H9 (cell line): ENCODE measurements at regions not wholly inside any gene's neighbourhood (a gene's known extent, or its start where the extent isn't known, plus 50 kb on each side); places are given as distances from the start of the nearest gene placed in this dataset.

Experiments used
- DNase-seq: peaks from one replicate; pipeline ENCODE4 v3.0.0-alpha.2; 2017
- H2AFZ ChIP-seq: one replicate; pipeline ENCODE4 v1.6.1; 2013; ENCODE audit warnings: mild to moderate bottlenecking, low read length, control low read depth, moderate library complexity
- H2AK5ac ChIP-seq: 2 replicates; pipeline ENCODE4 v1.6.1; 2013; ENCODE audit warnings: low read length, control low read depth, mixed read lengths; ENCODE audit not compliant: insufficient read length
- H2BK120ac ChIP-seq: one replicate; pipeline ENCODE4 v1.6.1; 2013; ENCODE audit warnings: low read depth, mild to moderate bottlenecking, low read length, control low read depth, inconsistent platforms; ENCODE audit not compliant: poor library complexity, severe bottlenecking
- H2BK12ac ChIP-seq: 2 replicates; pipeline ENCODE4 v1.6.1; 2013; ENCODE audit warnings: low read length, control low read depth, mixed read lengths, low read depth; ENCODE audit not compliant: insufficient read length
- H2BK15ac ChIP-seq: 2 replicates; pipeline ENCODE4 v1.6.1; 2013; ENCODE audit warnings: low read depth, low read length, control low read depth
- H2BK20ac ChIP-seq: one replicate; pipeline ENCODE4 v1.6.1; 2013; ENCODE audit warnings: low read depth, mild to moderate bottlenecking, low read length, control low read depth, inconsistent platforms; ENCODE audit not compliant: poor library complexity, severe bottlenecking
- H2BK5ac ChIP-seq: 2 replicates; pipeline ENCODE4 v1.6.1; 2013; ENCODE audit warnings: low read length, control low read depth, mixed read lengths; ENCODE audit not compliant: insufficient read length
- H3K14ac ChIP-seq: 2 replicates; pipeline ENCODE4 v1.6.1; 2013; ENCODE audit warnings: low read length, control low read depth; ENCODE audit not compliant: insufficient read depth
- H3K18ac ChIP-seq: 2 replicates; pipeline ENCODE4 v1.6.1; 2013; ENCODE audit warnings: low read depth, mild to moderate bottlenecking, mixed read lengths, low read length, control low read depth; ENCODE audit not compliant: insufficient read length
- H3K23ac ChIP-seq: 2 replicates; pipeline ENCODE4 v1.6.1; 2013; ENCODE audit warnings: low read length, control low read depth, mixed read lengths, low read depth; ENCODE audit not compliant: insufficient read length
- H3K23me2 ChIP-seq: 2 replicates; pipeline ENCODE4 v1.6.1; 2013; ENCODE audit warnings: low read depth, mild to moderate bottlenecking, mixed read lengths, low read length, control low read depth; ENCODE audit not compliant: insufficient read length, poor library complexity, severe bottlenecking
- H3K27ac ChIP-seq: 2 replicates; pipeline ENCODE4 v1.5.1; 2013; ENCODE audit warnings: low read length, control low read depth, mixed read lengths, low read depth; ENCODE audit not compliant: insufficient read length
- H3K27me3 ChIP-seq: 2 replicates; pipeline ENCODE4 v1.6.1; 2013; ENCODE audit warnings: low read length, control low read depth, inconsistent platforms; ENCODE audit not compliant: insufficient read depth
- H3K4ac ChIP-seq: 2 replicates; pipeline ENCODE4 v1.6.1; 2013; ENCODE audit warnings: low read depth, mild to moderate bottlenecking, control low read depth, inconsistent platforms, low read length, moderate library complexity
- H3K4me1 ChIP-seq: 2 replicates; pipeline ENCODE4 v1.6.1; 2013; ENCODE audit warnings: low read length, control low read depth, inconsistent platforms; ENCODE audit not compliant: insufficient read depth
- H3K4me2 ChIP-seq: 2 replicates; pipeline ENCODE4 v1.6.1; 2013; ENCODE audit warnings: low read length, control low read depth, mixed read lengths; ENCODE audit not compliant: insufficient read length, insufficient read depth
- H3K56ac ChIP-seq: 2 replicates; pipeline ENCODE4 v1.6.1; 2013; ENCODE audit warnings: low read depth, mild to moderate bottlenecking, mixed read lengths, low read length, control low read depth; ENCODE audit not compliant: insufficient read length
- H3K79me1 ChIP-seq: 2 replicates; pipeline ENCODE4 v1.6.1; 2013; ENCODE audit warnings: low read depth, mild to moderate bottlenecking, moderate library complexity, low read length, control low read depth, inconsistent platforms; ENCODE audit not compliant: insufficient read depth, poor library complexity, severe bottlenecking
- H3K79me2 ChIP-seq: 2 replicates; pipeline ENCODE4 v1.6.1; 2013; ENCODE audit warnings: low read length, control low read depth, inconsistent platforms; ENCODE audit not compliant: insufficient read depth
- H3K9ac ChIP-seq: 2 replicates; pipeline ENCODE4 v1.6.1; 2013; ENCODE audit warnings: low read length, control low read depth, mixed read lengths; ENCODE audit not compliant: insufficient read length; ENCODE audit errors: extremely low read depth
- H3K9me3 ChIP-seq: one replicate; pipeline ENCODE4 v1.6.1; 2013; ENCODE audit warnings: low read depth, low read length, inconsistent platforms; ENCODE audit not compliant: control insufficient read depth
- H3T11ph ChIP-seq: one replicate; pipeline ENCODE4 v1.6.1; 2013; ENCODE audit warnings: mild to moderate bottlenecking, low read length, control low read depth, inconsistent platforms
- H4K20me1 ChIP-seq: one replicate; pipeline ENCODE4 v1.6.1; 2013; ENCODE audit not compliant: control insufficient read depth, insufficient read length, insufficient read depth
- H4K5ac ChIP-seq: 2 replicates; pipeline ENCODE4 v1.6.1; 2013; ENCODE audit warnings: low read depth, mild to moderate bottlenecking, mixed read lengths, low read length, control low read depth; ENCODE audit not compliant: insufficient read length
- H4K8ac ChIP-seq: replicated peaks from 2 replicates; pipeline ENCODE4 v1.6.1; 2013; ENCODE audit warnings: low read length, control low read depth, mixed read lengths, low read depth; ENCODE audit not compliant: insufficient read length
- H4K91ac ChIP-seq: 2 replicates; pipeline ENCODE4 v1.6.1; 2013; ENCODE audit warnings: low read depth, mild to moderate bottlenecking, moderate library complexity, mixed read lengths, low read length, control low read depth; ENCODE audit not compliant: insufficient read length
- H3K27ac Mint-ChIP-seq, 3 experiments: 2 replicates in 2 of 3; 3 replicates in 1 of 3; pipeline ENCODE4 v1.8.0; 2020 to 2021; ENCODE audit warnings: mixed read lengths in 3 of 3, mild to moderate bottlenecking in 1 of 3, moderate library complexity in 1 of 3
- H3K27me3 Mint-ChIP-seq: 2 replicates; pipeline ENCODE4 v1.8.0; 2021; ENCODE audit warnings: low read depth, mild to moderate bottlenecking, moderate library complexity, mixed read lengths
- H3K36me3 Mint-ChIP-seq, 3 experiments: 2 replicates in 2 of 3; 3 replicates in 1 of 3; pipeline ENCODE4 v1.8.0; 2020 to 2021; ENCODE audit warnings: low read depth in 3 of 3, mixed read lengths in 3 of 3; ENCODE audit not compliant: insufficient read depth in 1 of 3
- H3K4me1 Mint-ChIP-seq, 2 experiments: 2 replicates each; pipeline ENCODE4 v1.8.0; 2020; ENCODE audit warnings: mixed read lengths in 2 of 2
- H3K4me3 Mint-ChIP-seq, 2 experiments: 2 replicates in 1 of 2; 3 replicates in 1 of 2; pipeline ENCODE4 v1.8.0; 2020 to 2021; ENCODE audit warnings: mild to moderate bottlenecking in 2 of 2, mixed read lengths in 2 of 2, moderate library complexity in 1 of 2
- H3K9me3 Mint-ChIP-seq, 2 experiments: 2 replicates in 1 of 2; 3 replicates in 1 of 2; pipeline ENCODE4 v1.8.0; 2020; ENCODE audit warnings: mild to moderate bottlenecking in 2 of 2, mixed read lengths in 2 of 2, moderate library complexity in 1 of 2
- CTCF ChIP-seq: fragments of 200-600 bp; sonication (generic); conservative IDR thresholded peaks from 3 replicates; pipeline ENCODE4 v1.8.0; 2021; ENCODE audit warnings: antibody characterized with exemption, mild to moderate bottlenecking
- WGBS: extraction: QIAGEN DNeasy Blood & Tissue Kit; methylation state at CpG from one replicate; pipeline ENCODE4 v1.1.7; 2013; ENCODE audit warnings: missing lambda C conversion rate, low lambda C conversion rate, mixed read lengths; ENCODE audit not compliant: insufficient read length; ENCODE audit errors: extremely low coverage; 5-methylcytosine and 5-hydroxymethylcytosine counted together

DNA sequence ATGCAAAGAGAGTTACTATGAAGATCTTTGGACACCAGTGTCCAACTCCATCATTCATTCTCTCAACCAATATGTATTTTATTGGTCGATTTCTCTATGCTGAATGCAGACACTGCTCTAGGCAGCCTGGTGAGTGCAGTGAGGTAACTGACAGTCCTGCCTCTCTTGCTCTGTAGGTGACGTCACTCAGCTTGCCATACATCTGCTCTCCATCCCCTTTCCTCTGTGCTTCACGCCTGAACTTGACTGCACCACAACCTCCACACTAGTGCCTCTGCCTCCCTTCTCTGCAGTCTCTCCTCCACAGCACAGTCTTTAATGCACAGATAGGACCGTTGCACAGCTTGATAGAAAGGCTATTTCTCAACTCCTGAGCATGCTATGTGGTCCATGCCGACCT lies 344.9 kb upstream of the NOCT start:
- Histone ChIP-seq H3K27me3 (no peaks in the 10 kb centered on the region), H3K23ac (no peak overlapping the region), H3K18ac (no peak overlapping the region), H3K27ac (no peak overlapping the region), H3K56ac (no peak overlapping the region), H2AK5ac (no peak overlapping the region), H3K9ac (no peak overlapping the region), H3K79me2 (no peaks in the 10 kb centered on the region), H4K5ac (peak overlapping the region; percentile 64), H4K8ac (no peak overlapping the region), H4K91ac (no peak overlapping the region), H3T11ph (no peak overlapping the region), H3K4me2 (no peak overlapping the region), H3K4ac (no peak overlapping the region), H3K9me3 (no peaks in the 10 kb centered on the region), H3K14ac (no peak overlapping the region), H3K4me1 (no peaks in the 10 kb centered on the region), H4K20me1 (no peaks in the 10 kb centered on the region), H2BK5ac (no peak overlapping the region), H2BK12ac (no peak overlapping the region), H2BK20ac (no peak overlapping the region), H3K23me2 (no peaks in the 10 kb centered on the region), H3K79me1 (no peaks in the 10 kb centered on the region), H2BK15ac (no peak overlapping the region), H2BK120ac (no peak overlapping the region), H2AFZ (no peak overlapping the region)
- no CpG with 5 or more reads among the region's 5 CpGs for WGBS
- Mint-ChIP-seq H3K4me1 (peaks cover 12 to 25% of the 10 kb centered on the region in 2 experiments), H3K36me3 (peaks cover 0 to 4% (median 0%) of the 10 kb centered on the region in 3 experiments; a peak in 3 of 7 replicates), H3K9me3 (no peaks in the 10 kb centered on the region), H3K27me3 (no peaks in the 10 kb centered on the region; the same call in none of the 2 replicates), H3K27ac (no peak overlapping the region), H3K4me3 (no peak overlapping the region)
- DNase-seq: no peak
- TF ChIP-seq CTCF: no peak
